Fibroblast of peridontal ligament (primary cell): ENCODE measurements at regions not wholly inside any gene's neighbourhood (a gene's known extent, or its start where the extent isn't known, plus 50 kb on each side); places are given as distances from the start of the nearest gene placed in this dataset.

ENCODE experiments used
- DNase-seq: peaks from one replicate; pipeline ENCODE4 v3.0.0-alpha.2; 2010; ENCODE audit errors: extremely low read depth

DNA sequence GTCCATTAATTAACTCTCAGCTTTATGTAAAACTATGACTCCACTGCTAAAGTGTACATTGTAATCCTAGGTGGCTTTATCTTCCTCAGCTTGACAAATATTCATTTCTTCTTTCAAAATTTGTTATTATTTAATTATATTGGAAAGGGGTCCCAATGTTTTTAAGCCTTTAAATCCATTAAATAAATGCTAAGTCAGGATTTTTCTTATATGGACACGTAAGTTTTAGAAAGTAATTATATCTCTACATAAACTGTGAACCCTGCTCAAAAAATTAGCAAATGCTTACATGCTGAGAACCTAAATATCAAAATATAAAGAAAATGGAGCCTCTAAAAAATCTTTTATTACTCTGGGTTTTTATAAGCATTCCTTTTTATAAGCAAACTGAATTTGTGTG lies 78.2 kb upstream of the MIR17HG start:
- no peak for DNase-seq

GRCh38 chr13:91270031-91270430 lies 77.5 kb upstream of the MIR17HG start:
- DNase-seq: no peak

DNA sequence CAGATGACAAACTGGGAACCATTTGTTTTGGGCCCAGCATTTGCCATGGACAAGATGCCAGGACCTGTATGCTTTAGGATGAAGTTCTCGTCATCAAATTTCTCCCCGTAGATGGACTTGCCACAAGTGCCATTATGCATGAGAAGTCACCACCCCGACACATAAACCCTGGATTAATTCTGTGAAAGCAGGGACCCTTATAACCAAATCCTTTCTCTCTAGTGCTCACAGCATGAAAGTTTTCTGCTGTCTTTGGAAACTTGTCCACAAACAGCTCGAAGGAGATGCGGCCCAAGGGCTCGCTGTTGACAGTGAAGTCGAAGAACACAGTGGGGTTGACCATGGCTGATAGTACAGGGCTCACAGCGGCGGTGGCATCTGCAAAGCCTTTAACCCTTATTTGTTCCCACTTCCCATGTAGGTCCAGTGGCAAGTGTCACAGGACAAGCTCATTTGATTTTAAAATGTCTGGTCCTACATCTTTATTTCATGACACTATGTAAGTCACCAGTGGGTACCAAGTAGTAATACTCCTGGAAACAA lies 75.2 kb upstream of the MIR17HG start:
- no peak for DNase-seq

GRCh38 chr13:91273675-91274074 lies 73.8 kb upstream of the MIR17HG start:
- DNase-seq: no peak

DNA sequence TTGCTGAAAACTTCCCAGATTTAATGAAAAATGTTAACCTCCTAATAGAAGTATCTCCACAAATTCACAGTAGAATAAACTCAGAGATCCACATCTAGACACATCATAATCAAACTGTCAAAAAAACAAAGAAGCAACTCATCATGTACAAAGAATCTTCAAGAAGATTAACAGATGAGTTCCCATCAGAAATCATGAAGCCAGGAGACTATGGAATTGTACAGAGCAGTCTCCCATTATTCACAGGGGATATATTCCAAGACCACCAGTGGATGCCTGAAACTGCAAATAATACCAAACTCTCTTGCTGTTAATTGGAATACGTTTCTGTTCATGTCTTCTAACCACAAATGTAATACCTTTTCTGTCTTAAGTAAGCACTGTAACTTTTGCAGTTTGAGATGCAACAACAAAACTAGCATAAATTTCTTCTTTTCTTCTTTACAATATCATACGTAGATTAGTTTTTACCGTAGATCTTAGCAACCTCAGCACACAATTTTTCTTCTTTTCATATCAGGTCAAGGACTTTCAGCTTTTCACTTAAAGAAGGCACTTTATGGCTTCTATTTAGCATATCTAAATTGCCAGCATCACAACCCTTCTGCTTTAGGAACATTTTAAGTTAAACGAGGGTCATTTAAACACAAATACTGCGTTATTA lies 70.3 kb upstream of the MIR17HG start:
- DNase-seq: no peak

- DNase-seq: no peak
Measured at GRCh38 chr13:91278291-91278690, 69.2 kb upstream of the MIR17HG start.

DNA sequence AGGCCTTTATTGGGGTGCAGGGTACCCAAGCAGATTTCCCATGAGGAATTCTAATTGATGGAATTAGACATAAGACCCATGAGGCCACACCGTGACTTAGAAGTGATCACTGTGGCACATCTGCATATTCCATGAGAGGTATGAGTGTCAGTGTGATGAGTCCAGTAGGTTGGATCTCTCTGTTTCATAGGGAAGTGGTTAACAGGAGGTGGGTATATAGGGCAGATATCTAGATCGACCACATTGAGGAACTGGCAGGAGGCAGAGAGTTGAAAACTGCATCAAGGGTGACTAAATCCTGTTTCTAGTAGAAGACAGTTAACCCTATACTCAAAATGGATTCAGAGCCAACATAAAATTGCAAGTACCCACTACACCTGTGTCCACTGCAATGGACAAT lies 68.6 kb upstream of the MIR17HG start:
- no peak for DNase-seq

- DNase-seq: no peak
Measured at GRCh38 chr13:91280801-91281200, 66.7 kb upstream of the MIR17HG start.

- no peak for DNase-seq
Measured at GRCh38 chr13:91284335-91284734, 63.2 kb upstream of the MIR17HG start.

DNA sequence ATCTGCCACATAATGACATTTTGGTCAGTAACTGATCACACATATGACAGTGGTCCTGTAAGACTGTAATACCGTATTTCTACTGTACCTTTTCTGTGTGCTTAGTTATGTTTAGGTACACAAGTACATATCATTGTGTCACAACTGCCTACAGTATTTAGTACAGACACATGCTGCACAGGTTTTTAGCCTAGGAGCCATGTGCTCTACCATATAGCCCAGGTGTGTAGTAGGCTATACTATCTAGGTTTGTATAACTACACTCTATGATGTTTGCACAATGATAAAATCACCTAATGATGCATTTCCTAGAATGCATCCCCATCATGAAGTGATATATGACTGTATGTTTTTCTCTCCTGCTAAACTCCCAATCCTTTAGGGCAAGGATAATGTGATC lies 61.2 kb upstream of the MIR17HG start:
- DNase-seq: no peak

GRCh38 chr13:91291078-91291477 lies 56.4 kb upstream of the MIR17HG start:
- no peak for DNase-seq

DNA sequence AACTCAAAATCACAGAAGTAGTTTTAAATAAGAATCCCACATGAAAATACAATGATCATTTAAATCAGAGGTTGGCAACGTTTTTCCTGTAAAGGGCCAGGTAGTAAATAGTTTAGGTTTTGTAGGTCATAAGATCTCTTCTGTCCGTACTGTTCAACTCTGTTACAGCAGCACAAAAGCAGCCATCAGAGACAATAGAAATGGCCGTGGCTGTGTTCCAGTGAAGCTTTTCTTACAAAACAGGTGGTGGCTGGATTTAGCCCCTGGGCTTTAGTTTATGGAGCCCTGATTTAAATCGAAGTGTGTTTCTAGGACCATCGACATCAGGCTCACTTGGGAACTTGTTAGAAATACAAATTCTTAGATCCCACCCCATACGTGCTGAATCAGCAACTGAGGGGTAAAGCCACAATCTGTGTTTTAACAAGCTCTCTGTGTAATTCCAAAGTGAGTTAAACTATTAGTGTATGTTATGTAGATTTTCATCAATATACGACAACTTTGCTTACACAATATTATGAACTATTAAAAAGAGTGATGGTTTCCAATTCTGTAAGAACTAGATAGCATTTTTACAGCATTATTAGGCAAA lies 54.8 kb upstream of the MIR17HG start:
- no peak for DNase-seq

DNA sequence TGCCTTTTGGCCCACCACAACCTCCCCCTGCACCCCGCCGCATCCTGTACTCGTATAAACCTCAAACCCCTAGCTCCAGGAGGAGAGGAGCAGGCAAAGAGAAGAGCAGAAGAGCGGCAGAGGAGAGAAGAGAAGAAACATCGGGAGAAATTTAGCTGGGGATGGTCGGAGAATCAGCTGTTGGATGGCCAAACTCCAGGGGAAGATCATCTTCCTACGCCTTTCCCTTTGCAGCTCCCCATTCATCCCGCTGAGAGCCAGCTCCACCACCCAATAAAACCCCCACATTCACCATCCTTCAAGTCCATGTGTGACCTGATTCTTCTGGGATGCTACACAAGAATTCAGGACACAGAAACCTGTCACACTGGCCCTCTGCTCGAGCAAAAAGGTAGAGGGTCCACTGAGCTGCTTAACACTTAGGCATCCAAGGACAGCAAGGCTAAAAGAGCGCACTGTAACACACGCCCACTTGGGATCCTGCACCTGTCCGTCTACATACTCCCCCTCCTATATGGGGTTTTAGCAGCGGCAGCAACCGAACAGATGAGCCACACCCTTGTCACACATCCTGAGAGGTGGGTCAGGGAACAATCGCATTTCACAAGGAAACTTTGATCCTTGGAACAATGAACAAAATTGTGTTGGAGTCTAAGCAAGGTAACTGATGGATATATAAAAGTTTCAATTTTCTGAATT lies 51.6 kb upstream of the MIR17HG start:
- no peak for DNase-seq

GRCh38 chr13:91297503-91297902 lies 50.0 kb upstream of the MIR17HG start:
- DNase-seq: no peak
